ENCODE measurements at regions not wholly inside any gene's neighbourhood (a gene's known extent, or its start where the extent isn't known, plus 50 kb on each side); places are given as distances from the start of the nearest gene placed in this dataset.

- TF ChIP-seq CTCF (conservative IDR thresholded peaks at IDR 0.05; ENCODE audit: low read length) (no peak), EZH2phosphoT487 (IDR thresholded peaks at IDR 0.05; ENCODE audit: borderline replicate concordance, low read depth, low read length) (no peak)
Observed at GRCh38 chr14:75361041-75361440, 66.8 kb upstream of the JDP2 start.
